ENCODE measurements at regions not wholly inside any gene's neighbourhood (a gene's known extent, or its start where the extent isn't known, plus 50 kb on each side); places are given as distances from the start of the nearest gene placed in this dataset.

DNA sequence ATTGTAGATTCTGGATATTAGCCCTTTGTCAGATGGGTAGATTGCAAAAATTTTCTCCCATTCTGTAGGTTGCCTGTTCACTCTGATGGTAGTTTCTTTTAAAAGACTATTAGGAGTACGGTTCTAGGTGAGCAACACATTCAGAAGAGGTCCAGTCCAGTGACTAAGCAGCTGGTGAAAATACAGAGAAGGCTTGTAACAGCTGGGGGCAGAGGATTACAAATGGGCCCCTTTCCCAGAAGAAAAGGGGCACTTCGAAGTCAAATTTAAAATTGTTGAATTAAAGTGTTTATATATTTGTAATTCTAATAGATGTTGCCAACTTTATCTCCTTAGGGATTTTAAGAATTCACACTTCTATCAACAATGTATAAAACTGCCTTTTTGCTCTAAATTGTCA, 720.5 kb downstream of the TLE4 start (continued):
- TF ChIP-seq CHD7 (IDR thresholded peaks at IDR 0.05; ENCODE audit: insufficient replicate concordance, low read length) = no peak
- TF ChIP-seq SP2 (IDR thresholded peaks at IDR 0.05; ENCODE audit: low read length) = no peak
- no peak for TF ChIP-seq TAF1 (IDR thresholded peaks at IDR 0.05; ENCODE audit: low read depth, low read length)
